GM21786 (cell line): ENCODE measurements at regions not wholly inside any gene's neighbourhood (a gene's known extent, or its start where the extent isn't known, plus 50 kb on each side); places are given as distances from the start of the nearest gene placed in this dataset.

ENCODE experiments used
- ATAC-seq: cut with Tn5 transposase; IDR thresholded peaks from one replicate; pipeline ENCODE4 v1.9.1; 2021; ENCODE audit not compliant: unreplicated experiment

GRCh38 chr5:87966213-87966612 is 302.4 kb downstream of the TMEM161B start:
- no peak for ATAC-seq

GRCh38 chr5:87954121-87954520 is 314.5 kb downstream of the TMEM161B start:
- ATAC-seq = no peak

GRCh38 chr5:87951661-87952060 is 317.0 kb downstream of the TMEM161B start:
- no peak for ATAC-seq

GRCh38 chr5:87949676-87950631 is 318.7 kb downstream of the TMEM161B start:
- no peak for ATAC-seq

GRCh38 chr5:87948486-87948885 is 320.2 kb downstream of the TMEM161B start:
- no peak for ATAC-seq

GRCh38 chr5:87946271-87946670 is 322.4 kb downstream of the TMEM161B start:
- no peak for ATAC-seq

- ATAC-seq = no peak
Measured at GRCh38 chr5:87945286-87945650, 323.4 kb downstream of the TMEM161B start.

- no peak for ATAC-seq
Measured at GRCh38 chr5:87944553-87945285, 323.9 kb downstream of the TMEM161B start.

- ATAC-seq = no peak
Measured at GRCh38 chr5:87940775-87941174, 327.9 kb downstream of the TMEM161B start.

GRCh38 chr5:87936667-87937066 is 332.0 kb downstream of the TMEM161B start:
- no peak for ATAC-seq

GRCh38 chr5:87924436-87924835 is 344.2 kb downstream of the TMEM161B start:
- no peak for ATAC-seq

- no peak for ATAC-seq
Measured at GRCh38 chr5:87916320-87916719, 352.3 kb downstream of the TMEM161B start.

- ATAC-seq = no peak
Measured at GRCh38 chr5:87912419-87912818, 356.2 kb downstream of the TMEM161B start.

GRCh38 chr5:87909382-87909781 is 359.3 kb downstream of the TMEM161B start:
- no peak for ATAC-seq

- ATAC-seq = no peak
Measured at GRCh38 chr5:87906962-87907361, 361.7 kb downstream of the TMEM161B start.

- ATAC-seq = no peak
Measured at GRCh38 chr5:87900419-87900818, 368.2 kb downstream of the TMEM161B start.

- ATAC-seq = peak; percentile 64
Measured at GRCh38 chr5:87899721-87900131, 368.9 kb downstream of the TMEM161B start.

GRCh38 chr5:87899208-87899661 is 369.4 kb downstream of the TMEM161B start:
- no peak for ATAC-seq

GRCh38 chr5:87898574-87898973 is 370.1 kb downstream of the TMEM161B start:
- no peak for ATAC-seq

GRCh38 chr5:87888139-87888538 is 380.5 kb downstream of the TMEM161B start:
- no peak for ATAC-seq

- no peak for ATAC-seq
Measured at GRCh38 chr5:87887247-87887646, 381.4 kb downstream of the TMEM161B start.

- ATAC-seq = no peak
Measured at GRCh38 chr5:87886164-87886563, 382.5 kb downstream of the TMEM161B start.
